Heart left ventricle (tissue), 16 donors: ENCODE measurements at regions not wholly inside any gene's neighbourhood (a gene's known extent, or its start where the extent isn't known, plus 50 kb on each side); places are given as distances from the start of the nearest gene placed in this dataset.

Source experiments
- ATAC-seq, 4 donors: fragments of 200-7000 bp; cut with Tn5 transposase; one replicate each; pipeline ENCODE4 v1.9.1; 2020 to 2022; ENCODE audit warnings: moderate library complexity in 4 of 4, mild to moderate bottlenecking in 3 of 4, moderate number of reproducible peaks in 1 of 4
- DNase-seq, 5 donors: peaks; one replicate each; pipeline ENCODE4 v3.0.0-alpha.2; 2020
- H3K27ac ChIP-seq, 12 donors: fragments of 200-600 bp; sonication (generic) in 4 of 12; one replicate each; pipeline versions ENCODE4 v1.5.0 to v1.8.0; 2016 to 2022; ENCODE audit warnings: mild to moderate bottlenecking in 2 of 12
- H3K27me3 ChIP-seq, 9 donors: fragments of 200-600 bp; sonication (generic) in 2 of 9; one replicate each; pipeline versions ENCODE4 v1.5.1 to v1.8.0; 2016 to 2022; ENCODE audit warnings: mild to moderate bottlenecking in 3 of 9
- H3K36me3 ChIP-seq, 9 donors: fragments of 200-600 bp; sonication (generic) in 2 of 9; one replicate each; pipeline versions ENCODE4 v1.5.0 to v1.8.0; 2018 to 2022; ENCODE audit warnings: mild to moderate bottlenecking in 2 of 9
- H3K4me1 ChIP-seq, 12 donors: fragments of 200-600 bp; sonication (generic) in 4 of 12; one replicate each; pipeline versions ENCODE4 v1.5.0 to v1.8.0; 2016 to 2022; ENCODE audit warnings: mild to moderate bottlenecking in 3 of 12
- H3K4me3 ChIP-seq, 12 donors: fragments of 200-600 bp; sonication (generic) in 4 of 12; one replicate each; pipeline versions ENCODE4 v1.5.0 to v1.8.0; 2017 to 2022; ENCODE audit warnings: mild to moderate bottlenecking in 9 of 12, moderate library complexity in 4 of 12
- H3K9me3 ChIP-seq, 12 donors: fragments of 200-600 bp; sonication (generic) in 4 of 12; one replicate each; pipeline versions ENCODE4 v1.5.0 to v1.8.0; 2016 to 2022; ENCODE audit warnings: mild to moderate bottlenecking in 1 of 12
- CTCF ChIP-seq, 12 donors: fragments of 200-600 bp; sonication (generic) in 4 of 12; IDR thresholded peaks; one replicate each; pipeline versions ENCODE4 v1.5.0 to v1.8.0; 2018 to 2022; ENCODE audit warnings: antibody characterized with exemption in 12 of 12, mild to moderate bottlenecking in 5 of 12
- POLR2A ChIP-seq, 2 donors: fragments of 450-650 bp; IDR thresholded peaks; one replicate each; pipeline ENCODE4 v1.6.1; 2017; ENCODE audit warnings: antibody characterized with exemption in 2 of 2, mild to moderate bottlenecking in 2 of 2, moderate library complexity in 2 of 2
- WGBS, 4 donors: extraction: QIAGEN DNeasy Blood & Tissue Kit in 2 of 4; methylation state at CpG; one replicate each; pipeline versions ENCODE4 v1.1.5 to v1.1.7; 2013 to 2018; 5-methylcytosine and 5-hydroxymethylcytosine counted together
- intact Hi-C, 10 donors: fragments of 100-400 bp; cut with DNase I; formaldehyde crosslinking; loops; one replicate each; pipeline versions ENCODE4 v1.11.1 to v1.14.2; 2022
- donor health status: ischemic (EF 13 %, LVEDD 7.1; RV severe dilation, severe dysfunction).
- donor health status: healthy with polysubstance abuse.
- donor health status: DM: no; HTN: yes; CAD: no.
- donor health status: DM: no; HTN: no; CAD: no.
- donor health status: ischemic (EF 25% LVEDD 6.9; RV normal size, moderate dysfunction).
- donor health status: ischemic (EF 25% LVEDD 5.7; RV mildly dilated, moderate dysfunction).
- donor health status: healthy.
- donor health status: DM: yes; HTN: yes; CAD: no.
- donor health status: ischemic (EF 35%, LVEDD 5.7; RV mildly dilated, moderate dysfunction).
- donor health status: nonischemic (EF 11% LVEDD 7.7; RV severe dilation, severe dysfunction).
- donor health status: DM: yes; HTN: yes; CAD: no.
- donor health status: PGD.
- donor health status: ischemic (EF 29% LVEDD 5.4; RV normal size, mild dysfunction).
- donor health status: nonischemic (EF 23%, LVEDD 6.1; RV moderate dilation, normal function).

DNA sequence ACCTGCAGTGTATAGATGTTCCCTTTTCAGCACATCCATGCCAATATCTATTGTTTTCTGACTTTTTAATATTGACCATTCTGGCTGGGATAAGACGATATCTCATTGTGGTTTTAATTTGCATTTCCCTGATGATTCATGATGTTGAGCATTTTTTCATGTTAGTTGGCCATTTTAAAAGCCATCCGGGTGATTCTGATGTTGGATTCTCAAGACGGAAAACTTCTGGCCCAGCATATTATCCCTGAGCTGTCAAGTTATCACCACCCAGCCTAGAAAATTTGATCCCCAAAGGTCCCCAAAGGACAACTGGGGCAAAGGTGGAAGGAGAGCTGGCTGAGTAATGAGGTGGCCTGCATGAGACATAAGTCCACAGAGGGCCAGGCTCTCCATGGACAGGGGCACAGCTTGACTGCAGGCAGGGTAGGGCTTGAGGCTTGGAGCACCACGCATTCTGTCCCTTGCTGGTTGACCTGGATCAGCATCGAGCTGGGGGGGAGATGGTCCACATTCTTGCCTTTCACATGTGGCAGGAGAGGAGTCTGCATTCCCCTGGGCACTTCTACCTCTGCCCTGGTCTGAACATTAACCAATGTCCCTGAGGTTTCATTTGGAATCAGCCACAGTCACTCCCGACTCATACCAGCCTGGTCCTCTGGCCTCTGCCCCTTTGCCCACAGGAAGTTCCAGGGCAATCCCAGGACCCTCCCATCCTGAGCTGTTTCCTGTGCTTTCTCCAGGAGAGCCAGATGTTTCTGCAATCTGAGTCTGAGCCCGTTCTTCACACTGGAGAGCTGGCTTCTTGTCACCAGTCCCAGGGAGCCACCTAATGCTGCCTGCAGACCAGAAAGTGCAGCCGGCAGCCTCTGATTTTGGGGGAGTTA is 69.2 kb downstream of the ISG20 start:
- Histone ChIP-seq H3K36me3 (no peaks in the 10 kb centered on the region), H3K4me1 (peaks cover 0 to 26% (median 9%) of the 10 kb centered on the region in 12 donors), H3K27me3 (peaks cover 0 to 30% (median 9%) of the 10 kb centered on the region in 9 donors), H3K4me3 (no peak overlapping the region), H3K27ac (no peak overlapping the region), H3K9me3 (no peaks in the 10 kb centered on the region)
- 54 to 72% (median 59%) methylated on average over 6 to 8 of the region's 8 CpGs for WGBS, 4 donors
- no peak for DNase-seq
- intact Hi-C loops = loop anchor here in 1 of 10 donors (10.0 kb wide), 1 partner anchor 83 kb away; the partner anchor contains the start of gene AEN
- TF ChIP-seq POLR2A (IDR thresholded peaks at IDR 0.05) (no peak), CTCF (IDR thresholded peaks at IDR 0.05) (no peak)
- ATAC-seq = peak in 2 of 4 donors; percentile 5 to 16

DNA sequence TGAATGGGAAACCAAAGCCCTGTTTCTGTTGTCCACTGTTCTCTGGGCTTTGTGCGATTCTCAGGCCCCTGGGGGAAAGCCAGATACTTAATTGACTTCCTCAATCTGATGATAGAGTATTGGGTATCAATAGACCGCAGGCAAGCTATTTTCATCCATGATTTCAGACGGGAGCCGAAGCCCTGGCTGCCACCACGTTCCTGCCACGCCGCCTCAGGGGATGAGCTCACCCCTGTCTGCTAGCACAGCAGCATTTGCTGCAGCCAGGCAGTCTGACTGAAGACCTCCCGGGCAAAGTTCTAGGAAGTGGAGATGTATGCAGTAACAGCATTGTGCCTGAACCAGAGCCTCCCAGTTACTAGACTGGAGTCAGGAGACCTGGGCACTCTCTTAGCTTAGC is 69.8 kb downstream of the ISG20 start:
- TF ChIP-seq CTCF (IDR thresholded peaks at IDR 0.05) (no peak), POLR2A (IDR thresholded peaks at IDR 0.05) (no peak)
- H3K27me3 ChIP-seq = peaks cover 0 to 33% (median 9%) of the 10 kb centered on the region in 9 donors
- no peak overlapping the region for H3K27ac ChIP-seq
- H3K9me3 ChIP-seq = no peaks in the 10 kb centered on the region
- no peaks in the 10 kb centered on the region for H3K36me3 ChIP-seq
- H3K4me1 ChIP-seq = peaks cover 0 to 26% (median 9%) of the 10 kb centered on the region in 12 donors
- intact Hi-C loops = loop anchor here in 1 of 10 donors (10.0 kb wide), 1 partner anchor 84 kb away; the partner anchor contains the start of gene AEN
- ATAC-seq (peak in 2 of 4 donors; percentile 52 to 76), DNase-seq (peak in 1 of 5 donors; percentile 61)
- no peak overlapping the region for H3K4me3 ChIP-seq
- 42 to 54% (median 52%) methylated on average over 7 to 8 of the region's 8 CpGs for WGBS, 4 donors

- Histone ChIP-seq H3K9me3 (no peaks in the 10 kb centered on the region), H3K36me3 (no peaks in the 10 kb centered on the region), H3K4me3 (no peak overlapping the region), H3K27ac (no peak overlapping the region), H3K27me3 (peaks cover 0 to 36% (median 13%) of the 10 kb centered on the region in 9 donors), H3K4me1 (peaks cover 0 to 26% (median 8%) of the 10 kb centered on the region in 12 donors)
- WGBS, 4 donors = 70 to 81% (median 73%) methylated on average over 10 of the region's 10 CpGs
- TF ChIP-seq POLR2A (IDR thresholded peaks at IDR 0.05) = no peak
- TF ChIP-seq CTCF (IDR thresholded peaks at IDR 0.05) = no peak
- no peak for DNase-seq
- no peak for ATAC-seq
- intact Hi-C loops = no loop called here
These were observed 71.4 kb downstream of the ISG20 start for GRCh38 chr15:88710027-88710715.

DNA sequence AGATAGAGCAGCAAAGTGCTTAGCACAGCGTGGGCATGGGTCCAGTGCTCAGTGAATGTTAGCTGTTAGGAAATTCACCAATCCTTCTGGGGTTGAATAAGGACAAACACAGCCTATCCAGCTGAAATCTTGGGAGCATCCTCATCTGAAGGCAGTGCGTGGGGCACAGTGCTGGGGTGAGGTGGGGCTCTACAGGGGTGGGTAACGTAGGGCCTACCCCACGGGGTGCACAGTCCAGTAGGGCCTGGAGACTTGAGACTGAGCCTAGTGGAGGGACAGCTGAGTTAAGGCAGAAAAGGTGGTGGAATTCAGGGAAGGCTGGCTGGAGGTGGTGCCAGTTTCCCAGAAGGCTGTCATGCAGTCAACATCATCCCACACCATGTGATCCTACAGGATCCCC is 73.0 kb downstream of the ISG20 start:
- Histone ChIP-seq H3K4me1 (peaks cover 0 to 20% (median 6%) of the 10 kb centered on the region in 12 donors), H3K27me3 (peaks cover 0 to 35% (median 3%) of the 10 kb centered on the region in 9 donors), H3K27ac (no peak overlapping the region), H3K36me3 (no peaks in the 10 kb centered on the region), H3K9me3 (no peaks in the 10 kb centered on the region), H3K4me3 (no peak overlapping the region)
- WGBS, 4 donors = 63 to 80% (median 68%) methylated on average over 4 of the region's 4 CpGs
- TF ChIP-seq CTCF (IDR thresholded peaks at IDR 0.05) (no peak), POLR2A (IDR thresholded peaks at IDR 0.05) (no peak)
- DNase-seq = no peak
- intact Hi-C loops = no loop called here
- no peak for ATAC-seq
